ENCODE measurements at regions not wholly inside any gene's neighbourhood (a gene's known extent, or its start where the extent isn't known, plus 50 kb on each side); places are given as distances from the start of the nearest gene placed in this dataset.

- CTCF ChIA-PET = no interaction called here
- TF ChIP-seq CTCF (IDR thresholded peaks at IDR 0.05; ENCODE audit: insufficient read depth, low read length, missing control alignments) = no peak
- no peak for DNase-seq (ENCODE audit: low read depth, low spot score)
- POLR2A ChIA-PET = no interaction called here
- no peak overlapping the region for H3K4me3 ChIP-seq (ENCODE audit: low read depth, low read length)
Measured at GRCh38 chr5:66517351-66517750, 78.8 kb upstream of the MAST4 start.

GRCh38 chr5:66518052-66518451 lies 78.1 kb upstream of the MAST4 start:
- no peak for DNase-seq (ENCODE audit: low read depth, low spot score)
- ChIA-PET CTCF (no interaction called here), POLR2A (no interaction called here)
- no peak for TF ChIP-seq CTCF (IDR thresholded peaks at IDR 0.05; ENCODE audit: insufficient read depth, low read length, missing control alignments)
- no peak overlapping the region for H3K4me3 ChIP-seq (ENCODE audit: low read depth, low read length)

DNA sequence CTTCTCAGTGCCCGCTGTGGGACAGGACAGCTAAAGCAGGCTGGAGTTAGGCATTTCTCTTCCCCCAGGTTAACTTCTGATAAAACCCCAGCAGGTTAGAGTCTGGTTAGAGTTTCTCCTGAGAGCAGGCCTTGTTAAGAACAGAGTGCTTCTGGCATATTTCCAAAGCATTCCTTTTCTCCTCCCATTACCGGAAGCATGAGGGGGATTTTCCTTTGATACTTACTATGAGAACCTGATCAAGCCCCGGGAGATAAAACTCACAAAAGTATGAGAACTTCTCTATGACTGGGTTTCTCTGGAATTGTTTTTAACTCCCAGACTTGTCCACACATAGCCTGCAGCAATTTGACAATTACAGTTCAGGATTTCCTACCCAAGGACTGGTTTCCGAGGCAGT lies 77.4 kb upstream of the MAST4 start:
- CTCF ChIA-PET = no interaction called here
- no peak for DNase-seq (ENCODE audit: low read depth, low spot score)
- no peak for TF ChIP-seq CTCF (IDR thresholded peaks at IDR 0.05; ENCODE audit: insufficient read depth, low read length, missing control alignments)
- POLR2A ChIA-PET = no interaction called here
- no peak overlapping the region for H3K4me3 ChIP-seq (ENCODE audit: low read depth, low read length)

DNA sequence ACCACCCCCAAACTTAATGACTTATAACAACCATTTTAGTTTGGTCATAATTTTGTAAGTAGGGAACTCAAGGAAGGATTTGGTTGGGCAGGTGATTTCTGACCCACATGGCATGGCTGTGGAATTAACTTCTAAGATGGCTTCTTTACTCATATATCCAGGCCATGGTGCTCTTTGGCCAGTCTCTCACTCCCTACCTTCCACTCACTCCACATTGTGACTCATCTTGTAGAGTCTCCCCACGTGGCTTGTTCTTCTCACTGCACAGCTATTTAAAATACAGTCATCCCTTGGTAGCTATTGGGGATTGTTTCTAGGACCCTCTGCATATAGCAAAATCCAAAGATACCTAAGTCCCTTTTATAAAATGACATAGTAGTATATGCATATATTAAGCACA lies 76.6 kb upstream of the MAST4 start:
- DNase-seq (ENCODE audit: low read depth, low spot score) = no peak
- TF ChIP-seq CTCF (IDR thresholded peaks at IDR 0.05; ENCODE audit: insufficient read depth, low read length, missing control alignments) = no peak
- CTCF ChIA-PET = no interaction called here
- no peak overlapping the region for H3K4me3 ChIP-seq (ENCODE audit: low read depth, low read length)
- POLR2A ChIA-PET = no interaction called here

DNA sequence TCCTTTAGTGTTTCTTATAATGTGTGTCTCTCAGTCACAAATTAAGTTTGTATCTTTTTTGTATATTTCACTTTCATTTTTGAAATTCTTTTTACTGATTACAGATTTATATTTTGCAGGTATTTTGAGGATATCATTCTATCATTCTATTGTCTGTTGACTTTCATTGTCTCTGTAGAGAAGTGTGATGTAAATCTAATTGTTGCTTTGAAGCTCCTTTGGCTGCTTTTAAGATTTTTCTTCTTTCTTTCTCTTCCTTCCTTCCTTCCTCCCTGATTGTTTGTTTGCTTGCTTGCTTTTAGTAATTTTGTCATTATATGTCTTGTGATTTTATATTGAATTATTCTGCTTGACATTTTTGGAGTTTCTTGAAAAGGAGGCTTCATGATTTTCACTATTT lies 75.3 kb upstream of the MAST4 start:
- DNase-seq (ENCODE audit: low read depth, low spot score) = no peak
- ChIA-PET CTCF (no interaction called here), POLR2A (no interaction called here)
- TF ChIP-seq CTCF (IDR thresholded peaks at IDR 0.05; ENCODE audit: insufficient read depth, low read length, missing control alignments) = no peak
- H3K4me3 ChIP-seq (ENCODE audit: low read depth, low read length) = no peak overlapping the region

- POLR2A ChIA-PET = no interaction called here
- CTCF ChIA-PET = no interaction called here
- no peak overlapping the region for H3K4me3 ChIP-seq (ENCODE audit: low read depth, low read length)
- DNase-seq (ENCODE audit: low read depth, low spot score) = no peak
- no peak for TF ChIP-seq CTCF (IDR thresholded peaks at IDR 0.05; ENCODE audit: insufficient read depth, low read length, missing control alignments)
Measured at GRCh38 chr5:66527478-66528035, 68.6 kb upstream of the MAST4 start.

Measured in AG04449 (cell line).